IMR-90 (cell line): ENCODE measurements at regions not wholly inside any gene's neighbourhood (a gene's known extent, or its start where the extent isn't known, plus 50 kb on each side); places are given as distances from the start of the nearest gene placed in this dataset.

Experiments used
- ATAC-seq: fragments of 200-7000 bp; cut with Tn5 transposase; 2 replicates; pipeline ENCODE4 v1.9.1; 2020; ENCODE audit warnings: low read depth, mild to moderate bottlenecking, moderate library complexity
- BruUV-seq: library from RNA; stranded (reverse); fragments of 400-500 nt; replicated peaks from 2 replicates; lab custom pipeline; 2021; lab: Mats Ljungman, UMichigan
- CTCF ChIA-PET: fragments of 300-600 bp; formaldehyde crosslinking; extraction: SDS; loops from one replicate; lab custom pipeline; 2021; ENCODE audit warnings: antibody characterized with exemption; lab: Yijun Ruan, JAX
- POLR2A ChIA-PET: fragments of 300-600 bp; sonication (Branson Sonifier 250); formaldehyde crosslinking; loops from one replicate; lab custom pipeline; 2022; ENCODE audit warnings: antibody characterized with exemption; ENCODE audit not compliant: unreplicated experiment; lab: Charles Lee
- DNase-seq: peaks from one replicate; pipeline ENCODE4 v3.0.0; 2013
- H2AFZ ChIP-seq: replicated peaks from 2 replicates; pipeline ENCODE3; 2013; ENCODE audit warnings: low read length, mild to moderate bottlenecking; ENCODE audit not compliant: poor library complexity
- H2AK5ac ChIP-seq: 2 replicates; pipeline ENCODE4 v1.6.1; 2013; ENCODE audit warnings: low read depth, low read length, inconsistent platforms
- H2AK9ac ChIP-seq: replicated peaks from 2 replicates; pipeline ENCODE3; 2013; ENCODE audit warnings: mild to moderate bottlenecking, low read depth, low read length, moderate library complexity; ENCODE audit not compliant: poor library complexity
- H2BK120ac ChIP-seq: 2 replicates; pipeline ENCODE4 v1.6.1; 2013; ENCODE audit warnings: low read depth, low read length, inconsistent platforms
- H2BK15ac ChIP-seq: 3 replicates; pipeline ENCODE4 v1.6.1; 2013; ENCODE audit warnings: low read depth, low read length, inconsistent platforms
- H2BK20ac ChIP-seq: 2 replicates; pipeline ENCODE4 v1.6.1; 2013; ENCODE audit warnings: low read depth, mild to moderate bottlenecking, inconsistent platforms, low read length, moderate library complexity
- H2BK5ac ChIP-seq: 2 replicates; pipeline ENCODE4 v1.6.1; 2013; ENCODE audit warnings: mild to moderate bottlenecking, low read depth, low read length, inconsistent platforms; ENCODE audit not compliant: poor library complexity, severe bottlenecking
- H3K14ac ChIP-seq: replicated peaks from 2 replicates; pipeline ENCODE4 v1.6.1; 2013; ENCODE audit warnings: low read depth, low read length, inconsistent platforms
- H3K18ac ChIP-seq: 2 replicates; pipeline ENCODE4 v1.6.1; 2013; ENCODE audit warnings: low read depth, low read length, control low read depth
- H3K23ac ChIP-seq: 2 replicates; pipeline ENCODE4 v1.6.1; 2013; ENCODE audit warnings: low read depth, low read length, inconsistent platforms
- H3K27ac ChIP-seq: 2 replicates; pipeline ENCODE4 v1.5.1; 2013; ENCODE audit warnings: mild to moderate bottlenecking, control low read depth, low read length; ENCODE audit not compliant: insufficient read depth
- H3K27me3 ChIP-seq: 2 replicates; pipeline ENCODE4 v1.6.1; 2013; ENCODE audit warnings: low read length; ENCODE audit not compliant: control insufficient read depth, insufficient read depth
- H3K36me3 ChIP-seq: 2 replicates; pipeline ENCODE4 v1.6.1; 2013; ENCODE audit warnings: low read length, mixed read lengths; ENCODE audit not compliant: control insufficient read depth, insufficient read depth
- H3K4ac ChIP-seq: 2 replicates; pipeline ENCODE4 v1.6.1; 2013; ENCODE audit warnings: low read depth, low read length, inconsistent platforms
- H3K4me1 ChIP-seq: 2 replicates; pipeline ENCODE4 v1.6.1; 2013; ENCODE audit warnings: low read length, mixed read lengths; ENCODE audit not compliant: control insufficient read depth, insufficient read depth
- H3K4me2 ChIP-seq: 2 replicates; pipeline ENCODE4 v1.6.1; 2013; ENCODE audit warnings: low read depth, mild to moderate bottlenecking, control low read depth, low read length, moderate library complexity
- H3K4me3 ChIP-seq: 2 replicates; pipeline ENCODE4 v1.5.1; 2013; ENCODE audit warnings: low read depth, mild to moderate bottlenecking, control low read depth, low read length, moderate library complexity; ENCODE audit not compliant: insufficient read depth
- H3K56ac ChIP-seq: 2 replicates; pipeline ENCODE4 v1.6.1; 2013; ENCODE audit warnings: low read length, inconsistent platforms; ENCODE audit not compliant: insufficient read depth; ENCODE audit errors: extremely low read depth
- H3K79me1 ChIP-seq, 2 experiments: 2 replicates each; pipeline ENCODE4 v1.6.1; 2013; ENCODE audit warnings: low read length in 2 of 2, inconsistent platforms in 1 of 2, low read depth in 1 of 2
- H3K9ac ChIP-seq: 2 replicates; pipeline ENCODE4 v1.6.1; 2013; ENCODE audit warnings: low read depth, low read length, control low read depth
- H3K9me1 ChIP-seq: 2 replicates; pipeline ENCODE4 v1.6.1; 2013; ENCODE audit warnings: low read length, inconsistent platforms; ENCODE audit not compliant: insufficient read depth
- H3K9me3 ChIP-seq: 2 replicates; pipeline ENCODE4 v1.6.1; 2013; ENCODE audit warnings: low read length; ENCODE audit not compliant: control insufficient read depth, insufficient read depth
- H4K20me1 ChIP-seq: 2 replicates; pipeline ENCODE4 v1.6.1; 2013; ENCODE audit warnings: low read length, inconsistent platforms; ENCODE audit not compliant: insufficient read depth
- H4K5ac ChIP-seq: 2 replicates; pipeline ENCODE4 v1.6.1; 2013; ENCODE audit warnings: mild to moderate bottlenecking, low read depth, low read length, control low read depth
- H4K8ac ChIP-seq, 2 experiments: 2 replicates each; pipeline ENCODE4 v1.6.1; 2013; ENCODE audit warnings: low read depth in 2 of 2, low read length in 2 of 2, control low read depth in 1 of 2, inconsistent platforms in 1 of 2
- H4K91ac ChIP-seq: 2 replicates; pipeline ENCODE4 v1.6.1; 2013; ENCODE audit warnings: low read depth, low read length, inconsistent platforms; ENCODE audit not compliant: insufficient read depth
- BHLHE40 ChIP-seq: fragments of 150-350 bp; IDR thresholded peaks from 2 replicates; pipeline ENCODE4 v1.6.1; 2016; ENCODE audit warnings: mild to moderate bottlenecking, low read depth, low read length
- CHD1 ChIP-seq: IDR thresholded peaks from 2 replicates; pipeline ENCODE4 v1.6.1; 2012; ENCODE audit warnings: low read depth, low read length, improper control_type of control experiment
- CTCF ChIP-seq: conservative IDR thresholded peaks from 2 replicates; pipeline ENCODE4 v1.5.1; 2012; ENCODE audit warnings: mild to moderate bottlenecking, low read depth, low read length, improper control_type of control experiment
- ELK1 ChIP-seq: fragments of 150-350 bp; IDR thresholded peaks from 2 replicates; pipeline ENCODE4 v1.6.1; 2016; ENCODE audit warnings: low read depth, mild to moderate bottlenecking, low read length, moderate library complexity, borderline replicate concordance
- FOS ChIP-seq: fragments of 150-350 bp; IDR thresholded peaks from 2 replicates; pipeline ENCODE4 v1.6.1; 2016; ENCODE audit warnings: low read depth, low read length
- MAFK ChIP-seq: IDR thresholded peaks from 2 replicates; pipeline ENCODE4 v1.6.1; 2012; ENCODE audit warnings: low read depth, low read length, improper control_type of control experiment
- MAZ ChIP-seq: IDR thresholded peaks from 2 replicates; pipeline ENCODE4 v1.6.1; 2012; ENCODE audit warnings: low read depth, mild to moderate bottlenecking, low read length, improper control_type of control experiment, moderate library complexity, borderline replicate concordance
- MXI1 ChIP-seq: IDR thresholded peaks from 2 replicates; pipeline ENCODE4 v1.6.1; 2012; ENCODE audit warnings: low read depth, mild to moderate bottlenecking, low read length, moderate library complexity, borderline replicate concordance
- POLR2A ChIP-seq: IDR thresholded peaks from 2 replicates; pipeline ENCODE4 v1.6.1; 2012; ENCODE audit warnings: mild to moderate bottlenecking, low read depth, low read length
- RAD21 ChIP-seq: IDR thresholded peaks from 2 replicates; pipeline ENCODE4 v1.6.1; 2012; ENCODE audit warnings: low read length, improper control_type of control experiment
- RCOR1 ChIP-seq: IDR thresholded peaks from 2 replicates; pipeline ENCODE4 v1.6.1; 2012; ENCODE audit warnings: mild to moderate bottlenecking, low read length, improper control_type of control experiment; ENCODE audit not compliant: insufficient replicate concordance
- RFX5 ChIP-seq: IDR thresholded peaks from 2 replicates; pipeline ENCODE4 v1.8.0; 2012; ENCODE audit warnings: low read depth, mild to moderate bottlenecking, low read length, moderate library complexity
- SMC3 ChIP-seq: fragments of 150-350 bp; IDR thresholded peaks from 2 replicates; pipeline ENCODE4 v1.6.1; 2016; ENCODE audit warnings: low read depth, mild to moderate bottlenecking, antibody characterized with exemption, low read length, moderate library complexity
- USF2 ChIP-seq: fragments of 150-350 bp; IDR thresholded peaks from 2 replicates; pipeline ENCODE4 v1.6.1; 2017; ENCODE audit warnings: mild to moderate bottlenecking, antibody characterized with exemption, low read length, low read depth
- WGBS, 2 experiments: methylation state at CpG; one replicate each; pipeline versions ENCODE4 v1.1.5 to v1.1.7; 2013; ENCODE audit warnings: missing lambda C conversion rate in 2 of 2; ENCODE audit not compliant: insufficient read length in 1 of 2; ENCODE audit errors: extremely low coverage in 2 of 2; 5-methylcytosine and 5-hydroxymethylcytosine counted together
- dilution Hi-C: fragments of 300-500 bp; cut with HindIII; formaldehyde crosslinking; loops from one replicate; pipeline ENCODE4 v1.14.3; 2018; ENCODE audit warnings: low sequenced_read_pairs; ENCODE audit not compliant: unreplicated experiment
- in situ Hi-C: fragments of 300-500 bp; cut with MboI; formaldehyde crosslinking; loops from 3 replicates; pipeline ENCODE4 v1.14.3; 2019; ENCODE audit warnings: low sequenced_read_pairs, inconsistent platforms, mixed read lengths
- intact Hi-C: fragments of 100-400 bp; cut with micrococcal nuclease; formaldehyde crosslinking; loops from 2 replicates; pipeline ENCODE4 v1.10.0; 2022

GRCh38 chr10:131658476-131659110, 242.2 kb upstream of the PPP2R2D start:
- Histone ChIP-seq H3K9me3 (peaks cover 50% of the 10 kb centered on the region), H2BK120ac (no peak overlapping the region), H3K14ac (no peak overlapping the region), H4K5ac (no peak overlapping the region), H2AFZ (no peak overlapping the region), H2BK5ac (no peak overlapping the region), H2AK9ac (no peak overlapping the region), H2BK20ac (no peak overlapping the region), H4K20me1 (no peaks in the 10 kb centered on the region), H3K27ac (no peak overlapping the region), H3K9ac (no peak overlapping the region), H2BK15ac (no peak overlapping the region), H4K91ac (no peak overlapping the region), H3K4me2 (no peak overlapping the region), H2AK5ac (no peak overlapping the region), H3K23ac (no peak overlapping the region), H3K9me1 (no peaks in the 10 kb centered on the region), H3K79me1 (no peaks in the 10 kb centered on the region), H3K18ac (no peak overlapping the region), H3K4me3 (no peak overlapping the region), H4K8ac (no peak overlapping the region), H3K27me3 (no peaks in the 10 kb centered on the region), H3K36me3 (no peaks in the 10 kb centered on the region), H3K4ac (no peak overlapping the region), H3K4me1 (no peaks in the 10 kb centered on the region), H3K56ac (no peak overlapping the region)
- intact Hi-C loops (no loop called here), dilution Hi-C loops (no loop called here), in situ Hi-C loops (no loop called here)
- CTCF ChIA-PET: no interaction called here
- POLR2A ChIA-PET: no interaction called here
- 33% methylated on average over 1 of the region's 9 CpGs; no CpG with 5 or more reads in 1 of the 2 experiments for WGBS, 2 experiments
- DNase-seq (no peak), ATAC-seq (no peak)
- no TSS peak for BruUV-seq
- no peak for TF ChIP-seq ELK1
- no peak for TF ChIP-seq RAD21
- TF ChIP-seq USF2: no peak
- no peak for TF ChIP-seq RFX5
- no peak for TF ChIP-seq MAFK
- TF ChIP-seq MAZ: no peak
- TF ChIP-seq FOS: no peak
- no peak for TF ChIP-seq POLR2A
- TF ChIP-seq BHLHE40: no peak
- no peak for TF ChIP-seq CTCF
- TF ChIP-seq CHD1: no peak
- no peak for TF ChIP-seq SMC3
- TF ChIP-seq RCOR1: no peak
- no peak for TF ChIP-seq MXI1
